Calu3 (cell line): ENCODE measurements at regions not wholly inside any gene's neighbourhood (a gene's known extent, or its start where the extent isn't known, plus 50 kb on each side); places are given as distances from the start of the nearest gene placed in this dataset.
"Not testable (repeated sequence)": the region's sequence is repeated elsewhere in the genome, so short reads cannot be mapped to it uniquely, and the experiment has no call there.

ENCODE experiments used
- BruUV-seq: library from RNA; stranded (reverse); fragments of 400-500 nt; replicated peaks from 2 replicates; lab custom pipeline; 2021; lab: Mats Ljungman, UMichigan
- CTCF ChIA-PET: fragments of 300-600 bp; sonication (Branson Sonifier 250); formaldehyde crosslinking; loops from one replicate; lab custom pipeline; 2022; ENCODE audit warnings: antibody characterized with exemption; lab: Charles Lee
- DNase-seq: peaks from one replicate; pipeline ENCODE4 v3.0.0; 2022
- H3K27ac Mint-ChIP-seq: one replicate; pipeline ENCODE4 v1.8.0; 2022; ENCODE audit warnings: mixed read lengths; ENCODE audit not compliant: unreplicated experiment
- H3K27me3 Mint-ChIP-seq: one replicate; pipeline ENCODE4 v1.8.0; 2022; ENCODE audit warnings: mixed read lengths; ENCODE audit not compliant: unreplicated experiment
- H3K36me3 Mint-ChIP-seq: one replicate; pipeline ENCODE4 v1.8.0; 2022; ENCODE audit warnings: mild to moderate bottlenecking, moderate library complexity, mixed read lengths; ENCODE audit not compliant: insufficient read depth, unreplicated experiment
- H3K4me1 Mint-ChIP-seq: one replicate; pipeline ENCODE4 v1.8.0; 2022; ENCODE audit warnings: mild to moderate bottlenecking, low read depth, mixed read lengths; ENCODE audit not compliant: unreplicated experiment
- H3K4me3 Mint-ChIP-seq: one replicate; pipeline ENCODE4 v1.8.0; 2022; ENCODE audit warnings: mild to moderate bottlenecking, low read depth, moderate library complexity, mixed read lengths; ENCODE audit not compliant: unreplicated experiment
- H3K9me3 Mint-ChIP-seq: one replicate; pipeline ENCODE4 v1.8.0; 2022; ENCODE audit warnings: low read depth, mixed read lengths; ENCODE audit not compliant: unreplicated experiment
- CTCF ChIP-seq: fragments of 200-600 bp; IDR thresholded peaks from one replicate; pipeline ENCODE4 v1.8.0; 2022; ENCODE audit warnings: antibody characterized with exemption; ENCODE audit not compliant: unreplicated experiment
- intact Hi-C: fragments of 100-400 bp; cut with micrococcal nuclease; formaldehyde crosslinking; loops from one replicate; pipeline ENCODE4 v1.10.0; 2022; ENCODE audit not compliant: unreplicated experiment

- no peak for DNase-seq
- Mint-ChIP-seq H3K36me3 (no peaks in the 10 kb centered on the region), H3K9me3 (no peaks in the 10 kb centered on the region), H3K4me1 (no peaks in the 10 kb centered on the region), H3K27ac (no peak overlapping the region), H3K4me3 (no peak overlapping the region), H3K27me3 (no peaks in the 10 kb centered on the region)
- no TSS peak for BruUV-seq
- CTCF ChIA-PET, result no interaction called here
- intact Hi-C loops, result no loop called here
- no peak for TF ChIP-seq CTCF
Measured at GRCh38 chr13:86608701-86609100, 809.5 kb upstream of the SLITRK6 start.

DNA sequence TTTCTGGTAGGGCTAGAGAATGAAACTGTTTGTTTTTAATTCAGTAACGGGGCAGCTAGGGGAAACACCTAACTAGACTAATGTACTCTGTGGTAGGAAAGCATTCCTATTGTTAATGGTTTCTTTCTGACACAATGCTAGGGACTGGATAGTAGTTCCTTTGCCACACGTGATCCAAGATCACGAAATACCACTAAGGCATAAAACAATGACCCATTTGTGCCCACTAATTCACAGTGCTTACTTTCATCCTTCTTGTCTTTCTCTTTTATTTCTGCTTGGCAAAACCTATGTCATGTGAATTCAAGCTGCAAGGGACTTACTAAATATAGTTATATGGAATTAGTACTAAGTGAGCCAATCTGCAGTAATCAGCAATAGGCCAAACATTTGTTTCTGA, 834.1 kb upstream of the SLITRK6 start:
- TF ChIP-seq CTCF, result no peak
- Mint-ChIP-seq H3K27ac (no peak overlapping the region), H3K36me3 (no peaks in the 10 kb centered on the region), H3K4me3 (no peak overlapping the region), H3K27me3 (no peaks in the 10 kb centered on the region), H3K9me3 (no peaks in the 10 kb centered on the region), H3K4me1 (no peaks in the 10 kb centered on the region)
- no TSS peak for BruUV-seq
- intact Hi-C loops, result no loop called here
- no peak for DNase-seq
- CTCF ChIA-PET, result no interaction called here

- DNase-seq, intact Hi-C loops, H3K4me3 Mint-ChIP-seq, CTCF ChIA-PET, H3K4me1 Mint-ChIP-seq, H3K27ac Mint-ChIP-seq, H3K9me3 Mint-ChIP-seq, H3K36me3 Mint-ChIP-seq, BruUV-seq, H3K27me3 Mint-ChIP-seq: not testable (repeated sequence)
Measured at GRCh38 chr13:86651171-86651570, 852.0 kb upstream of the SLITRK6 start.

DNA sequence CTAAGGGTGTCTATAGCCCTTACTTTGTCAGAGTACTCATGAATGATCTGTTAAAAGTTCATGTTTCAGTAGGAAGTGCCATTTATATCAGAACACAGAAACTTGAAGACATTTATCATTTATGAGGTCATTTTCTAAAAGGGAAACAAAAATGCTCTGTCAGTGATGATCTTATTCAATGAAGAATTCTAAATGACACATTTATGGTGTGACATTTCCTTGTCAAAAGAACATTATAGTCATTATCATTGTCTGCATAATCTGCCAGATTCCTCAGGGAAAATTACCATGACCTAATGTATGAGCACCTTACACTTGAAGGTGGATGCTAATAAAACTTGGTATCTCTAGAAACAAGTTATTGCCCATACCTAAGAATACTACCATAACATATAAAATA, 853.8 kb upstream of the SLITRK6 start:
- TF ChIP-seq CTCF, result no peak

DNA sequence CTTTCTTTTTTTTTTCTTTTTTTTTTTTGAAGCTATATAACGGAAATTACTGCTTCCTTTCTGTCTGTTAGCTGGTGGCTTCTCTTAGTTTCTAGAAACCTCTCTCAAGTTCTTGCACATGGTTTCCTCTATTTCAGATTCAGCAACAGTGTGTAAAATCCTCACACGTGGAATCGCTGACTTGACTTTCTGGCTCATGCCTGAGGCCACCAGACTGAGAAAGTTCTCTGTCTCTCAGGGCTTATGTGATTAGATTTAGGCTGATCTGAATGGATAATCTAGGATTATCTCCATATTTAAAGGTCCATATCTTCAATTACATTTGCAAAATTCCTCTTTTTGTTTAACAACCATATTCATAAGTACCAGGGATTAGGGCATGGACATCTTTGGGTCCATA, 856.3 kb upstream of the SLITRK6 start:
- BruUV-seq, result no TSS peak

More for the DNA sequence above, 853.8 kb upstream of the SLITRK6 start:
- no peaks in the 10 kb centered on the region for H3K4me1 Mint-ChIP-seq
- no peaks in the 10 kb centered on the region for H3K36me3 Mint-ChIP-seq
- DNase-seq, result no peak
- H3K27me3 Mint-ChIP-seq, result no peaks in the 10 kb centered on the region
- intact Hi-C loops, result no loop called here
- no peak overlapping the region for H3K27ac Mint-ChIP-seq
- H3K4me3 Mint-ChIP-seq, result no peak overlapping the region
- CTCF ChIA-PET, result no interaction called here
- H3K9me3 Mint-ChIP-seq, result peaks cover 2% of the 10 kb centered on the region
- no TSS peak for BruUV-seq

More for the DNA sequence above, 856.3 kb upstream of the SLITRK6 start:
- CTCF ChIA-PET, result no interaction called here
- H3K36me3 Mint-ChIP-seq, result no peaks in the 10 kb centered on the region
- H3K4me3 Mint-ChIP-seq, result no peak overlapping the region
- H3K9me3 Mint-ChIP-seq, result peaks cover 2% of the 10 kb centered on the region
- no peaks in the 10 kb centered on the region for H3K4me1 Mint-ChIP-seq
- no peaks in the 10 kb centered on the region for H3K27me3 Mint-ChIP-seq
- intact Hi-C loops, result no loop called here
- TF ChIP-seq CTCF, result no peak
- no peak for DNase-seq
- no peak overlapping the region for H3K27ac Mint-ChIP-seq
